H1 (cell line): ENCODE measurements at regions not wholly inside any gene's neighbourhood (a gene's known extent, or its start where the extent isn't known, plus 50 kb on each side); places are given as distances from the start of the nearest gene placed in this dataset.

Experiments used
- CTCF ChIA-PET: fragments of 300-600 bp; sonication (Branson Sonifier 250); formaldehyde crosslinking; loops from one replicate; lab custom pipeline; 2021; ENCODE audit not compliant: partially characterized antibody; lab: Charles Lee
- POLR2A ChIA-PET: fragments of 300-600 bp; sonication (Branson Sonifier 250); formaldehyde crosslinking; loops from one replicate; lab custom pipeline; 2021; ENCODE audit warnings: inconsistent platforms; ENCODE audit not compliant: partially characterized antibody; lab: Charles Lee
- DNase-seq, 2 experiments: peaks; one replicate each; pipeline versions ENCODE4 v3.0.0 to v3.0.0-alpha.2; 2010 to 2022; ENCODE audit warnings: low spot score in 2 of 2, low read depth in 1 of 2, mixed read lengths in 1 of 2
- FAIRE-seq: peaks from 2 replicates; lab custom pipeline; 2011; peaks lifted over from hg19 to GRCh38; lab: Jason Lieb, UNC
- H2AFZ ChIP-seq: 2 replicates; pipeline ENCODE4 v1.8.1; 2012; ENCODE audit warnings: low read length, inconsistent platforms
- H2AK5ac ChIP-seq: 2 replicates; pipeline ENCODE4 v1.6.1; 2013; ENCODE audit warnings: low read depth, low read length
- H2BK120ac ChIP-seq: replicated peaks from 2 replicates; pipeline ENCODE3; 2013; ENCODE audit warnings: low read depth, low read length, inconsistent platforms
- H2BK12ac ChIP-seq: 2 replicates; pipeline ENCODE4 v1.6.1; 2013; ENCODE audit warnings: low read depth, low read length
- H2BK15ac ChIP-seq: 2 replicates; pipeline ENCODE4 v1.6.1; 2013; ENCODE audit warnings: low read length
- H2BK20ac ChIP-seq: 2 replicates; pipeline ENCODE4 v1.6.1; 2013; ENCODE audit warnings: low read length
- H2BK5ac ChIP-seq: 2 replicates; pipeline ENCODE4 v1.6.1; 2013; ENCODE audit warnings: low read depth, low read length
- H3K14ac ChIP-seq: 2 replicates; pipeline ENCODE4 v1.6.1; 2013; ENCODE audit warnings: inconsistent platforms; ENCODE audit not compliant: insufficient read length
- H3K18ac ChIP-seq: 2 replicates; pipeline ENCODE4 v1.6.1; 2013; ENCODE audit warnings: low read length; ENCODE audit errors: extremely low read depth
- H3K23ac ChIP-seq: 2 replicates; pipeline ENCODE4 v1.6.1; 2013; ENCODE audit warnings: inconsistent platforms; ENCODE audit not compliant: insufficient read length
- H3K23me2 ChIP-seq: 2 replicates; pipeline ENCODE4 v1.6.1; 2013; ENCODE audit warnings: low read depth, low read length
- H3K27ac ChIP-seq: 2 replicates; pipeline ENCODE4 v1.6.1; 2011; ENCODE audit warnings: low read depth, low read length, inconsistent platforms
- H3K27me3 ChIP-seq, 4 experiments: replicated peaks in 1 of 4; 1 replicate in 1 of 4; 2 replicates in 3 of 4; pipeline versions ENCODE4 v1.6.1 to v1.8.1; 2011 to 2013; ENCODE audit warnings: low read length in 3 of 4, mild to moderate bottlenecking in 3 of 4, inconsistent platforms in 2 of 4, mixed read lengths in 2 of 4, moderate library complexity in 1 of 4; ENCODE audit not compliant: control insufficient read depth in 3 of 4, insufficient read depth in 3 of 4; ENCODE audit errors: extremely low read depth in 1 of 4
- H3K36me3 ChIP-seq, 4 experiments: 2 replicates each; pipeline versions ENCODE4 v1.6.1 to v1.8.1; 2011 to 2013; ENCODE audit warnings: mild to moderate bottlenecking in 4 of 4, low read length in 3 of 4, moderate library complexity in 2 of 4, control low read depth in 1 of 4, inconsistent platforms in 1 of 4; ENCODE audit not compliant: insufficient read depth in 4 of 4, control insufficient read depth in 2 of 4
- H3K4ac ChIP-seq: replicated peaks from 2 replicates; pipeline ENCODE3; 2013; ENCODE audit warnings: low read length, low read depth, mixed read lengths, inconsistent platforms; ENCODE audit not compliant: insufficient read length
- H3K4me1 ChIP-seq, 4 experiments: replicated peaks in 1 of 4; 1 replicate in 1 of 4; 2 replicates in 3 of 4; pipeline versions ENCODE4 v1.6.1 to v1.8.1; 2011 to 2013; ENCODE audit warnings: low read length in 3 of 4, inconsistent platforms in 2 of 4, mixed read lengths in 1 of 4; ENCODE audit not compliant: insufficient read depth in 4 of 4, control insufficient read depth in 3 of 4
- H3K4me2 ChIP-seq, 2 experiments: 2 replicates each; pipeline versions ENCODE4 v1.6.1 to v1.8.1; 2011 to 2013; ENCODE audit warnings: low read depth in 2 of 2, low read length in 2 of 2, control low read depth in 1 of 2, inconsistent platforms in 1 of 2, mild to moderate bottlenecking in 1 of 2; ENCODE audit not compliant: insufficient read depth in 1 of 2
- H3K4me3 ChIP-seq, 4 experiments: fragments of 200-600, 300-600 bp in 1 of 4; sonication (generic), shearing (Covaris generic), sonication (Bioruptor Twin) in 1 of 4; 2 replicates each; pipeline versions ENCODE4 v1.5.1 to v1.8.1; 2011 to 2016; ENCODE audit warnings: low read length in 4 of 4, low read depth in 3 of 4, control low read depth in 2 of 4, inconsistent platforms in 2 of 4, mild to moderate bottlenecking in 2 of 4, mixed read lengths in 1 of 4, moderate library complexity in 1 of 4; ENCODE audit not compliant: insufficient read depth in 2 of 4; ENCODE audit errors: extremely low read depth in 1 of 4
- H3K56ac ChIP-seq: replicated peaks from 2 replicates; pipeline ENCODE3; 2013; ENCODE audit warnings: low read depth, mild to moderate bottlenecking, mixed read lengths, low read length, inconsistent platforms; ENCODE audit not compliant: insufficient read length
- H3K79me1 ChIP-seq: 2 replicates; pipeline ENCODE4 v1.6.1; 2013; ENCODE audit warnings: low read depth, low read length, control low read depth
- H3K79me2 ChIP-seq, 2 experiments: 2 replicates each; pipeline versions ENCODE4 v1.6.1 to v1.8.1; 2012 to 2013; ENCODE audit warnings: low read length in 2 of 2, mild to moderate bottlenecking in 2 of 2, inconsistent platforms in 1 of 2; ENCODE audit not compliant: insufficient read depth in 2 of 2, control insufficient read depth in 1 of 2
- H3K9ac ChIP-seq, 4 experiments: replicated peaks in 1 of 4; 1 replicate in 1 of 4; 2 replicates in 3 of 4; pipeline versions ENCODE4 v1.6.1 to v1.8.1; 2011 to 2013; ENCODE audit warnings: low read depth in 3 of 4, low read length in 3 of 4, control low read depth in 2 of 4, mild to moderate bottlenecking in 2 of 4, moderate library complexity in 2 of 4, inconsistent platforms in 1 of 4; ENCODE audit errors: extremely low read depth in 1 of 4
- H3K9me3 ChIP-seq, 2 experiments: 2 replicates each; pipeline versions ENCODE4 v1.6.1 to v1.8.1; 2012 to 2013; ENCODE audit warnings: mild to moderate bottlenecking in 2 of 2, moderate library complexity in 2 of 2, control low read depth in 1 of 2, inconsistent platforms in 1 of 2, low read depth in 1 of 2, low read length in 1 of 2, mixed read lengths in 1 of 2; ENCODE audit not compliant: insufficient read depth in 2 of 2
- H4K20me1 ChIP-seq, 2 experiments: replicated peaks in 1 of 2; 2 replicates each; pipeline versions ENCODE3 to v1.8.1; 2011 to 2013; ENCODE audit warnings: inconsistent platforms in 2 of 2, low read length in 2 of 2, mild to moderate bottlenecking in 1 of 2; ENCODE audit not compliant: insufficient read depth in 2 of 2, control insufficient read depth in 1 of 2
- H4K5ac ChIP-seq: 2 replicates; pipeline ENCODE4 v1.6.1; 2013; ENCODE audit warnings: low read length, low read depth, mixed read lengths, inconsistent platforms; ENCODE audit not compliant: insufficient read length
- H4K8ac ChIP-seq: 2 replicates; pipeline ENCODE4 v1.8.0; 2013; ENCODE audit warnings: mild to moderate bottlenecking, moderate library complexity, low read length, inconsistent platforms; ENCODE audit not compliant: insufficient read depth; ENCODE audit errors: extremely low read depth
- H4K91ac ChIP-seq: replicated peaks from 2 replicates; pipeline ENCODE3; 2013; ENCODE audit warnings: low read length, mixed read lengths, inconsistent platforms; ENCODE audit not compliant: insufficient read length
- CREB1 ChIP-seq: IDR thresholded peaks from 2 replicates; pipeline ENCODE4 v1.6.1; 2012; ENCODE audit warnings: inconsistent platforms
- EZH2 ChIP-seq: fragments of 200-600 bp; sonication (generic); IDR thresholded peaks from 2 replicates; pipeline ENCODE4 v1.7.1; 2012; ENCODE audit warnings: low read depth, mild to moderate bottlenecking, moderate library complexity, low read length, inconsistent platforms; ENCODE audit not compliant: severe bottlenecking
- FOSL1 ChIP-seq: IDR thresholded peaks from 2 replicates; pipeline ENCODE4 v1.6.1; 2011; ENCODE audit warnings: mild to moderate bottlenecking, low read depth, low read length, moderate library complexity; ENCODE audit not compliant: insufficient read depth
- TAF1 ChIP-seq: IDR thresholded peaks from 2 replicates; pipeline ENCODE4 v1.6.1; 2011; ENCODE audit warnings: mild to moderate bottlenecking, low read depth, low read length
- WGBS, 2 experiments: shearing (Covaris generic) in 1 of 2; methylation state at CpG; one replicate each; pipeline versions ENCODE4 v1.1.6 to v1.1.7; 2013 to 2015; ENCODE audit warnings: low lambda C conversion rate in 2 of 2, mixed read lengths in 2 of 2, inconsistent platforms in 1 of 2, low coverage in 1 of 2, missing lambda C conversion rate in 1 of 2; ENCODE audit not compliant: insufficient replicate concordance in 2 of 2, insufficient coverage in 1 of 2, insufficient read length in 1 of 2; ENCODE audit errors: extremely low coverage in 1 of 2, missing lambda C conversion rate in 1 of 2; 5-methylcytosine and 5-hydroxymethylcytosine counted together

- no peaks in the 10 kb centered on the region for H3K79me1 ChIP-seq
- no peaks in the 10 kb centered on the region for H3K36me3 ChIP-seq
- no peak for DNase-seq
- H4K5ac ChIP-seq = no peak overlapping the region
- H3K9ac ChIP-seq = no peak overlapping the region
- no peak overlapping the region for H3K23ac ChIP-seq
- H3K9me3 ChIP-seq = peaks cover 22 to 25% of the 10 kb centered on the region in 2 experiments
- H3K4me2 ChIP-seq = no peak overlapping the region
- H3K18ac ChIP-seq = no peak overlapping the region
- no peak overlapping the region for H3K27ac ChIP-seq
- H2BK20ac ChIP-seq = no peak overlapping the region
- H2AFZ ChIP-seq = no peak overlapping the region
- H3K23me2 ChIP-seq = no peaks in the 10 kb centered on the region
- no peak overlapping the region for H4K8ac ChIP-seq
- no peak overlapping the region for H3K4ac ChIP-seq
- no peaks in the 10 kb centered on the region for H3K27me3 ChIP-seq
- no peaks in the 10 kb centered on the region for H3K79me2 ChIP-seq
- no peaks in the 10 kb centered on the region for H4K20me1 ChIP-seq
- no peak overlapping the region for H4K91ac ChIP-seq
- H2AK5ac ChIP-seq = no peak overlapping the region
- no peak overlapping the region for H3K4me3 ChIP-seq
- WGBS, 2 experiments = 80% methylated on average over 3 of the region's 3 CpGs; no CpG with 5 or more reads in 1 of the 2 experiments
- no peak overlapping the region for H2BK120ac ChIP-seq
- ChIA-PET CTCF (no interaction called here), POLR2A (no interaction called here)
- no peak overlapping the region for H2BK12ac ChIP-seq
- no peak overlapping the region for H2BK15ac ChIP-seq
- H2BK5ac ChIP-seq = no peak overlapping the region
- no peaks in the 10 kb centered on the region for H3K4me1 ChIP-seq
- no peak overlapping the region for H3K56ac ChIP-seq
- no peak overlapping the region for H3K14ac ChIP-seq
- FAIRE-seq = no peak
- TF ChIP-seq TAF1 (no peak), FOSL1 (no peak), EZH2 (no peak), CREB1 (no peak)
Observed at GRCh38 chr7:45290880-45291279, 133.3 kb downstream of the RAMP3 start.
